Liver (tissue), 8 donors: ENCODE measurements at regions not wholly inside any gene's neighbourhood (a gene's known extent, or its start where the extent isn't known, plus 50 kb on each side); places are given as distances from the start of the nearest gene placed in this dataset.
A peak's percentile ranks its signal among the peaks of the same experiment; 100 is the strongest.

ENCODE experiments used
- DNase-seq: peaks from one replicate; pipeline ENCODE4 v3.0.0-alpha.2; 2017; ENCODE audit warnings: low spot score
- H3K27ac ChIP-seq, 2 donors: one replicate each; pipeline ENCODE4 v1.7.0; 2013; ENCODE audit warnings: inconsistent platforms in 2 of 2, low read length in 2 of 2, control low read depth in 1 of 2, low read depth in 1 of 2, mild to moderate bottlenecking in 1 of 2
- H3K27me3 ChIP-seq, 4 donors: one replicate each; pipeline versions ENCODE4 v1.6.1 to v1.7.0; 2013; ENCODE audit warnings: low read length in 3 of 4, inconsistent platforms in 1 of 4, mild to moderate bottlenecking in 1 of 4, moderate library complexity in 1 of 4; ENCODE audit not compliant: control insufficient read depth in 4 of 4, insufficient read depth in 4 of 4
- H3K36me3 ChIP-seq, 4 donors: one replicate each; pipeline versions ENCODE4 v1.6.1 to v1.7.0; 2013; ENCODE audit warnings: low read length in 3 of 4, mild to moderate bottlenecking in 3 of 4, low read depth in 1 of 4, moderate library complexity in 1 of 4; ENCODE audit not compliant: control insufficient read depth in 4 of 4, insufficient read depth in 3 of 4
- H3K4me1 ChIP-seq, 4 donors: one replicate each; pipeline versions ENCODE4 v1.6.1 to v1.7.0; 2013; ENCODE audit warnings: low read length in 3 of 4, mild to moderate bottlenecking in 3 of 4, moderate library complexity in 1 of 4; ENCODE audit not compliant: control insufficient read depth in 4 of 4, insufficient read depth in 4 of 4
- H3K4me3 ChIP-seq, 3 donors: one replicate each; pipeline versions ENCODE4 v1.6.1 to v1.7.0; 2013; ENCODE audit warnings: low read length in 3 of 3, control low read depth in 1 of 3, low read depth in 1 of 3, mild to moderate bottlenecking in 1 of 3
- H3K9ac ChIP-seq, 2 donors: one replicate each; pipeline ENCODE4 v1.7.0; 2013; ENCODE audit warnings: low read length in 2 of 2, mild to moderate bottlenecking in 2 of 2, moderate library complexity in 2 of 2, control low read depth in 1 of 2, low read depth in 1 of 2
- H3K9me3 ChIP-seq, 4 donors: one replicate each; pipeline versions ENCODE4 v1.6.1 to v1.7.0; 2013; ENCODE audit warnings: low read length in 3 of 4; ENCODE audit not compliant: control insufficient read depth in 4 of 4
- FOXA2 ChIP-seq: IDR thresholded peaks from 2 replicates; pipeline ENCODE4 v1.6.1; 2016; ENCODE audit warnings: antibody characterized with exemption
- GABPA ChIP-seq, 2 donors: IDR thresholded peaks in 1 of 2; conservative IDR thresholded peaks in 1 of 2; 2 replicates each; pipeline ENCODE4 v1.6.1; 2016; ENCODE audit warnings: antibody characterized with exemption in 2 of 2, mild to moderate bottlenecking in 1 of 2, moderate library complexity in 1 of 2
- HNF4G ChIP-seq: IDR thresholded peaks from 2 replicates; pipeline ENCODE4 v1.6.1; 2016; ENCODE audit warnings: antibody characterized with exemption
- JUND ChIP-seq, 2 donors: IDR thresholded peaks; 2 replicates each; pipeline ENCODE4 v1.6.1; 2016; ENCODE audit warnings: antibody characterized with exemption in 2 of 2
- RAD21 ChIP-seq, 2 donors: IDR thresholded peaks; 2 replicates each; pipeline ENCODE4 v1.6.1; 2016; ENCODE audit warnings: antibody characterized with exemption in 2 of 2, mild to moderate bottlenecking in 2 of 2
- TAF1 ChIP-seq: conservative IDR thresholded peaks from 2 replicates; pipeline ENCODE4 v1.6.1; 2016; ENCODE audit warnings: antibody characterized with exemption, mild to moderate bottlenecking
- YY1 ChIP-seq: IDR thresholded peaks from 2 replicates; pipeline ENCODE4 v1.6.1; 2016; ENCODE audit warnings: antibody characterized with exemption, mild to moderate bottlenecking
- WGBS: extraction: QIAGEN DNeasy Blood & Tissue Kit; methylation state at CpG from one replicate; pipeline ENCODE4 v1.1.7; 2013; 5-methylcytosine and 5-hydroxymethylcytosine counted together
- TF ChIP-seq, protein P1 (sequence below): IDR thresholded peaks from 2 replicates; pipeline ENCODE4 v1.6.1; 2016; ENCODE audit warnings: antibody characterized with exemption, mild to moderate bottlenecking
- TF ChIP-seq, protein P2 (sequence below): fragments of 150-350 bp; IDR thresholded peaks from 2 replicates; pipeline ENCODE4 v1.5.1; 2017; ENCODE audit warnings: improper control_type of control experiment, low read depth, low read length; ENCODE audit not compliant: missing input control
- donor health status: healthy.
- donor health status: healthy.
- donor health status: healthy.
- donor health status: healthy.
- donor health status: healthy.

DNA sequence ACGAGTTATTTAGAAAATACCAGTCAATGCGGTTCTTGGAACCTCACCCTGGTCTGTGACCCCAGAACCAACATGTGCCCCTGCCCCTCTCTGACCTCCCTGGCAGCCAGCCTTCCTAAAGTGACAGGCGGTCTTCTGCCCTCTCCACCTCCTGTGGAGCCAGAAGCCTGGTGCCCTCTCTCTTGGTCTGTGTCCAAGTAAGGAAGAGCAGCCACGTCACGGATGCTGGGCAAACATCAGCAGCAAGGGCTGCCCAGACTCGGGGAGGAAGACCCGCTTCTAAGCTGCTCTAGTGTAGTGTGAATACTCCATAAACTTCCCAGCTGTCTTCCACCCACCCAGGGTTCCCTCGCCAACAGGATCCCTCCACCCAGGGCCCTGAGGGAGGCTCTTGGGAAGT is 272.4 kb downstream of the BMP7 start (continued):
- no peak for TF ChIP-seq FOXA2
- TF ChIP-seq YY1: no peak
- TF ChIP-seq, protein P1, sequence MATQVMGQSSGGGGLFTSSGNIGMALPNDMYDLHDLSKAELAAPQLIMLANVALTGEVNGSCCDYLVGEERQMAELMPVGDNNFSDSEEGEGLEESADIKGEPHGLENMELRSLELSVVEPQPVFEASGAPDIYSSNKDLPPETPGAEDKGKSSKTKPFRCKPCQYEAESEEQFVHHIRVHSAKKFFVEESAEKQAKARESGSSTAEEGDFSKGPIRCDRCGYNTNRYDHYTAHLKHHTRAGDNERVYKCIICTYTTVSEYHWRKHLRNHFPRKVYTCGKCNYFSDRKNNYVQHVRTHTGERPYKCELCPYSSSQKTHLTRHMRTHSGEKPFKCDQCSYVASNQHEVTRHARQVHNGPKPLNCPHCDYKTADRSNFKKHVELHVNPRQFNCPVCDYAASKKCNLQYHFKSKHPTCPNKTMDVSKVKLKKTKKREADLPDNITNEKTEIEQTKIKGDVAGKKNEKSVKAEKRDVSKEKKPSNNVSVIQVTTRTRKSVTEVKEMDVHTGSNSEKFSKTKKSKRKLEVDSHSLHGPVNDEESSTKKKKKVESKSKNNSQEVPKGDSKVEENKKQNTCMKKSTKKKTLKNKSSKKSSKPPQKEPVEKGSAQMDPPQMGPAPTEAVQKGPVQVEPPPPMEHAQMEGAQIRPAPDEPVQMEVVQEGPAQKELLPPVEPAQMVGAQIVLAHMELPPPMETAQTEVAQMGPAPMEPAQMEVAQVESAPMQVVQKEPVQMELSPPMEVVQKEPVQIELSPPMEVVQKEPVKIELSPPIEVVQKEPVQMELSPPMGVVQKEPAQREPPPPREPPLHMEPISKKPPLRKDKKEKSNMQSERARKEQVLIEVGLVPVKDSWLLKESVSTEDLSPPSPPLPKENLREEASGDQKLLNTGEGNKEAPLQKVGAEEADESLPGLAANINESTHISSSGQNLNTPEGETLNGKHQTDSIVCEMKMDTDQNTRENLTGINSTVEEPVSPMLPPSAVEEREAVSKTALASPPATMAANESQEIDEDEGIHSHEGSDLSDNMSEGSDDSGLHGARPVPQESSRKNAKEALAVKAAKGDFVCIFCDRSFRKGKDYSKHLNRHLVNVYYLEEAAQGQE: no peak

DNA sequence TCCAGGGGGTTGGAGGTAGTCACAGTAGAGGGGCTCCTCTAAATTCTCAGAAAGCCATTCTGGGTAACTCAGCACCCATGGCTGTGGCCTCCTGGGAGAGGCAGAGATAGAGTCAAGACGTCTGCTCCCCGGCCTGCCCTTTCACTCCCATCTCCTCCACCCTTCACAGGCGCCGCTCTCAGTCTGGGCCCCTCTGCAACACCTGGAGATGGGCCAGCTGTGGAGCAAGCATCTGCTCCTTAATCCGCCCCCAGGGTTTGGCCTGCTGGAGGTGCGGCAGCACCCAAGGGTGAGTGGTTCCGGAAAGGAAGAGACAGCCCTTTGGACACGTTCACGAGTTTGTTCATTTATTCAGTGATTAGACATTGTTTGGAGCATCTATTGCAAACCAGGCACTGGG is 271.3 kb downstream of the BMP7 start:
- no peak for DNase-seq
- Histone ChIP-seq H3K4me3 (no peak overlapping the region), H3K27ac (no peak overlapping the region), H3K4me1 (no peaks in the 10 kb centered on the region), H3K9me3 (peaks cover 0 to 13% (median 13%) of the 10 kb centered on the region in 4 donors), H3K9ac (no peak overlapping the region), H3K36me3 (peaks cover 0 to 1% (median 0%) of the 10 kb centered on the region in 4 donors), H3K27me3 (peaks cover 0 to 8% (median 2%) of the 10 kb centered on the region in 4 donors)
- TF ChIP-seq JUND (IDR thresholded peaks at IDR 0.05): no peak
- TF ChIP-seq, protein P1: no peak
- TF ChIP-seq TAF1: no peak
- no peak for TF ChIP-seq HNF4G
- TF ChIP-seq, protein P2, sequence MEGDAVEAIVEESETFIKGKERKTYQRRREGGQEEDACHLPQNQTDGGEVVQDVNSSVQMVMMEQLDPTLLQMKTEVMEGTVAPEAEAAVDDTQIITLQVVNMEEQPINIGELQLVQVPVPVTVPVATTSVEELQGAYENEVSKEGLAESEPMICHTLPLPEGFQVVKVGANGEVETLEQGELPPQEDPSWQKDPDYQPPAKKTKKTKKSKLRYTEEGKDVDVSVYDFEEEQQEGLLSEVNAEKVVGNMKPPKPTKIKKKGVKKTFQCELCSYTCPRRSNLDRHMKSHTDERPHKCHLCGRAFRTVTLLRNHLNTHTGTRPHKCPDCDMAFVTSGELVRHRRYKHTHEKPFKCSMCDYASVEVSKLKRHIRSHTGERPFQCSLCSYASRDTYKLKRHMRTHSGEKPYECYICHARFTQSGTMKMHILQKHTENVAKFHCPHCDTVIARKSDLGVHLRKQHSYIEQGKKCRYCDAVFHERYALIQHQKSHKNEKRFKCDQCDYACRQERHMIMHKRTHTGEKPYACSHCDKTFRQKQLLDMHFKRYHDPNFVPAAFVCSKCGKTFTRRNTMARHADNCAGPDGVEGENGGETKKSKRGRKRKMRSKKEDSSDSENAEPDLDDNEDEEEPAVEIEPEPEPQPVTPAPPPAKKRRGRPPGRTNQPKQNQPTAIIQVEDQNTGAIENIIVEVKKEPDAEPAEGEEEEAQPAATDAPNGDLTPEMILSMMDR: no peak
- TF ChIP-seq GABPA (IDR thresholded peaks at IDR 0.05 in 1 of 2, conservative IDR thresholded peaks at IDR 0.05 in 1 of 2): no peak
- TF ChIP-seq YY1: no peak
- WGBS: 83% methylated on average over 9 of the region's 9 CpGs

DNA sequence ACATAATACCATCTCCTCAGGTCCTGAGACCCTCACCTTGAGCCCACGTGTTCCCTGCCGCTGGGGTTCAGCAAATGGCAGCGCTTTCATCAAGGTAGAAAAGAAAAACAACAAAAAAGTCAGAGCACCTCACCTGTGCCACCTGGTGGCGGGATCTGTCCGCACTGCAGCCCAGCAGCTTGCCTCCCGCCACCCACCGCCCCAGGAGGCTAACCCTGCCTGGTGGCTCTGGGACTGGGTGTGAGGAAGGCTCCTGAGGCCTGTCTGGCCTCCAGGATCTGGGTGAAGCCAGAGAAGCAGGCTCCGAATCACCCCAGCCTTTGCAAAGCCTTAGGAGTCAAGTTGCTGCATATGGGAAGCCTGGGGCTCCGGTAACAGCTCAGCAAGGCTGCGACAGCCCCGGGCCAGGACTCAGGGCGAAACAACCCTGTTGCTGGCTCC is 270.8 kb downstream of the BMP7 start:
- TF ChIP-seq GABPA (IDR thresholded peaks at IDR 0.05 in 1 of 2, conservative IDR thresholded peaks at IDR 0.05 in 1 of 2) (no peak), RAD21 (IDR thresholded peaks at IDR 0.05) (peak in 1 of 2 donors; percentile 56)
- TF ChIP-seq, protein P2: peak; percentile 23
- no peak for DNase-seq
- Histone ChIP-seq H3K27ac (no peak overlapping the region), H3K9me3 (peaks cover 0 to 13% (median 13%) of the 10 kb centered on the region in 4 donors), H3K4me3 (no peak overlapping the region), H3K36me3 (peaks cover 0 to 1% (median 0%) of the 10 kb centered on the region in 4 donors), H3K4me1 (no peaks in the 10 kb centered on the region), H3K9ac (no peak overlapping the region), H3K27me3 (peaks cover 0 to 8% (median 2%) of the 10 kb centered on the region in 4 donors)
- WGBS: 50% methylated on average over 12 of the region's 12 CpGs
